CD14-positive monocyte (primary cell): ENCODE measurements at regions not wholly inside any gene's neighbourhood (a gene's known extent, or its start where the extent isn't known, plus 50 kb on each side); places are given as distances from the start of the nearest gene placed in this dataset.

Source experiments
- DNase-seq, 3 donors: peaks; one replicate each; pipeline ENCODE4 v3.0.0-alpha.2; 2011 to 2022
- H2AFZ ChIP-seq: 2 replicates; pipeline ENCODE4 v1.6.0; 2012; ENCODE audit warnings: mild to moderate bottlenecking, low read depth, low read length, inconsistent platforms; ENCODE audit not compliant: insufficient read depth, poor library complexity, severe bottlenecking
- H3K27ac ChIP-seq, 2 donors: 1 replicate in 1 of 2; 2 replicates in 1 of 2; pipeline ENCODE4 v1.5.1; 2012 to 2013; ENCODE audit warnings: low read length in 2 of 2, control low read depth in 1 of 2, inconsistent platforms in 1 of 2, low read depth in 1 of 2, mild to moderate bottlenecking in 1 of 2
- H3K27me3 ChIP-seq, 2 donors: one replicate each; pipeline versions ENCODE4 v1.6.0 to v1.6.1; 2011 to 2013; ENCODE audit warnings: low read length in 2 of 2; ENCODE audit not compliant: control insufficient read depth in 2 of 2, insufficient read depth in 2 of 2
- H3K36me3 ChIP-seq, 2 donors: replicated peaks in 1 of 2; 1 replicate in 1 of 2; 2 replicates in 1 of 2; pipeline versions ENCODE4 v1.5.1 to v1.6.1; 2012 to 2013; ENCODE audit warnings: low read length in 2 of 2, control low read depth in 1 of 2, inconsistent platforms in 1 of 2, mild to moderate bottlenecking in 1 of 2; ENCODE audit not compliant: insufficient read depth in 2 of 2, control insufficient read depth in 1 of 2
- H3K4me1 ChIP-seq, 2 donors: 1 replicate in 1 of 2; 2 replicates in 1 of 2; pipeline versions ENCODE4 v1.5.1 to v1.6.1; 2012 to 2013; ENCODE audit warnings: low read length in 2 of 2, control low read depth in 1 of 2, inconsistent platforms in 1 of 2, mild to moderate bottlenecking in 1 of 2, moderate library complexity in 1 of 2; ENCODE audit not compliant: insufficient read depth in 2 of 2, control insufficient read depth in 1 of 2
- H3K4me2 ChIP-seq: replicated peaks from 2 replicates; pipeline ENCODE3; 2012; ENCODE audit warnings: low read length, moderate library complexity, mild to moderate bottlenecking; ENCODE audit not compliant: poor library complexity, severe bottlenecking; ENCODE audit errors: extremely low read depth
- H3K4me3 ChIP-seq, 3 experiments: fragments of 200-600 bp in 1 of 3; sonication (generic) in 1 of 3; replicated peaks in 1 of 3; 1 replicate in 2 of 3; 2 replicates in 1 of 3; pipeline ENCODE4 v1.5.1; 2011 to 2013; ENCODE audit warnings: low read length in 3 of 3, mild to moderate bottlenecking in 3 of 3, control low read depth in 2 of 3, low read depth in 2 of 3, inconsistent platforms in 1 of 3, moderate library complexity in 1 of 3
- H3K79me2 ChIP-seq: 2 replicates; pipeline ENCODE4 v1.6.0; 2012; ENCODE audit warnings: mild to moderate bottlenecking, control low read depth, inconsistent platforms, low read length, moderate library complexity; ENCODE audit not compliant: insufficient read depth
- H3K9ac ChIP-seq: 2 replicates; pipeline ENCODE4 v1.6.0; 2017; ENCODE audit warnings: low read length, mild to moderate bottlenecking; ENCODE audit not compliant: insufficient read depth, poor library complexity, severe bottlenecking
- H3K9me3 ChIP-seq, 2 donors: replicated peaks in 1 of 2; 1 replicate in 1 of 2; 2 replicates in 1 of 2; pipeline versions ENCODE4 v1.5.1 to v1.6.1; 2012 to 2013; ENCODE audit warnings: low read length in 2 of 2, control low read depth in 1 of 2; ENCODE audit not compliant: control insufficient read depth in 1 of 2, insufficient read depth in 1 of 2
- H4K20me1 ChIP-seq: 2 replicates; pipeline ENCODE4 v1.6.0; 2012; ENCODE audit warnings: mild to moderate bottlenecking, low read length, control low read depth, moderate library complexity; ENCODE audit not compliant: insufficient read depth
- H3K27ac Mint-ChIP-seq, 7 donors: one replicate each; pipeline ENCODE4 v1.8.0; 2020; ENCODE audit warnings: mild to moderate bottlenecking in 7 of 7, mixed read lengths in 7 of 7, moderate library complexity in 6 of 7, inconsistent platforms in 2 of 7
- H3K27me3 Mint-ChIP-seq, 3 donors: one replicate each; pipeline ENCODE4 v1.8.0; 2021 to 2022; ENCODE audit warnings: low read depth in 3 of 3, mild to moderate bottlenecking in 3 of 3, mixed read lengths in 3 of 3, moderate library complexity in 3 of 3, inconsistent platforms in 1 of 3
- H3K36me3 Mint-ChIP-seq, 2 donors: one replicate each; pipeline ENCODE4 v1.8.0; 2020; ENCODE audit warnings: mixed read lengths in 2 of 2, inconsistent platforms in 1 of 2, mild to moderate bottlenecking in 1 of 2
- H3K4me1 Mint-ChIP-seq: one replicate; pipeline ENCODE4 v1.8.0; 2020; ENCODE audit warnings: mild to moderate bottlenecking, mixed read lengths
- H3K4me3 Mint-ChIP-seq, 2 donors: one replicate each; pipeline ENCODE4 v1.8.0; 2020; ENCODE audit warnings: mild to moderate bottlenecking in 2 of 2, mixed read lengths in 2 of 2, moderate library complexity in 1 of 2
- H3K9me3 Mint-ChIP-seq, 7 donors: one replicate each; pipeline ENCODE4 v1.8.0; 2020 to 2022; ENCODE audit warnings: mixed read lengths in 7 of 7, mild to moderate bottlenecking in 6 of 7, moderate library complexity in 6 of 7, inconsistent platforms in 2 of 7
- CTCF ChIP-seq: fragments of 200-600 bp; IDR thresholded peaks from one replicate; pipeline ENCODE4 v1.8.0; 2022; ENCODE audit warnings: antibody characterized with exemption, mild to moderate bottlenecking
- WGBS: methylation state at CpG from one replicate; pipeline ENCODE4 v1.1.5; 2013; ENCODE audit warnings: missing lambda C conversion rate; ENCODE audit not compliant: insufficient coverage; 5-methylcytosine and 5-hydroxymethylcytosine counted together
- intact Hi-C, 2 donors: fragments of 100-400 bp; cut with micrococcal nuclease; formaldehyde crosslinking; loops; one replicate each; pipeline versions ENCODE4 v1.15.0 to v1.15.1; 2023

GRCh38 chr7:76123316-76123715, 75.4 kb downstream of the MDH2 start:
- Histone ChIP-seq H3K9me3 (no peaks in the 10 kb centered on the region), H3K27ac (no peak overlapping the region), H3K9ac (no peak overlapping the region), H3K4me1 (no peaks in the 10 kb centered on the region), H3K4me3 (no peak overlapping the region), H4K20me1 (no peaks in the 10 kb centered on the region), H3K27me3 (no peaks in the 10 kb centered on the region), H3K4me2 (no peak overlapping the region), H3K36me3 (no peaks in the 10 kb centered on the region), H3K79me2 (no peaks in the 10 kb centered on the region), H2AFZ (no peak overlapping the region)
- intact Hi-C loops = no loop called here
- Mint-ChIP-seq H3K27ac (no peak overlapping the region), H3K9me3 (no peaks in the 10 kb centered on the region), H3K4me3 (no peak overlapping the region), H3K36me3 (no peaks in the 10 kb centered on the region), H3K27me3 (peaks cover 0 to 3% (median 3%) of the 10 kb centered on the region in 3 donors), H3K4me1 (no peaks in the 10 kb centered on the region)
- DNase-seq = no peak
- TF ChIP-seq CTCF = no peak
- WGBS = 100% methylated on average over 1 of the region's 4 CpGs

- no peaks in the 10 kb centered on the region for H3K4me1 Mint-ChIP-seq
- no peak overlapping the region for H3K4me3 Mint-ChIP-seq
- H3K9me3 ChIP-seq = no peaks in the 10 kb centered on the region
- no peak overlapping the region for H3K9ac ChIP-seq
- H3K27ac Mint-ChIP-seq = no peak overlapping the region
- H4K20me1 ChIP-seq = no peaks in the 10 kb centered on the region
- H3K27me3 Mint-ChIP-seq = peaks cover under 1 to 2% (median 2%) of the 10 kb centered on the region in 3 donors
- no peak overlapping the region for H3K4me3 ChIP-seq
- no peaks in the 10 kb centered on the region for H3K27me3 ChIP-seq
- intact Hi-C loops = no loop called here
- DNase-seq = no peak
- no CpG with 5 or more reads among the region's 2 CpGs for WGBS
- H3K4me2 ChIP-seq = no peak overlapping the region
- H3K36me3 ChIP-seq = no peaks in the 10 kb centered on the region
- H3K79me2 ChIP-seq = no peaks in the 10 kb centered on the region
- no peak overlapping the region for H2AFZ ChIP-seq
- no peak overlapping the region for H3K27ac ChIP-seq
- TF ChIP-seq CTCF = no peak
- H3K4me1 ChIP-seq = no peaks in the 10 kb centered on the region
- no peaks in the 10 kb centered on the region for H3K36me3 Mint-ChIP-seq
- H3K9me3 Mint-ChIP-seq = no peaks in the 10 kb centered on the region
These were observed 76.1 kb upstream of the SRRM3 start for GRCh38 chr7:76125560-76125959.
